DOHH2 (cell line): ENCODE measurements at regions not wholly inside any gene's neighbourhood (a gene's known extent, or its start where the extent isn't known, plus 50 kb on each side); places are given as distances from the start of the nearest gene placed in this dataset.

Source experiments
- CTCF ChIP-seq: fragments of 200-600 bp; sonication (generic); IDR thresholded peaks from one replicate; pipeline ENCODE4 v1.5.1; 2014; ENCODE audit warnings: antibody characterized with exemption, mild to moderate bottlenecking, low read depth, low read length; ENCODE audit not compliant: poor library complexity, severe bottlenecking
- EZH2phosphoT487 ChIP-seq: fragments of 200-600 bp; sonication (generic); IDR thresholded peaks from 2 replicates; pipeline ENCODE4 v1.6.1; 2017; ENCODE audit warnings: borderline replicate concordance, mild to moderate bottlenecking, antibody characterized with exemption, low read length, moderate library complexity, mixed read lengths

GRCh38 chr10:78895469-78895868 lies 173.3 kb upstream of the ZMIZ1 start:
- no peak for TF ChIP-seq CTCF
- no peak for TF ChIP-seq EZH2phosphoT487
